ENCODE measurements at regions not wholly inside any gene's neighbourhood (a gene's known extent, or its start where the extent isn't known, plus 50 kb on each side); places are given as distances from the start of the nearest gene placed in this dataset.

- H3K9me3 ChIP-seq, result no peaks in the 10 kb centered on the region
- no peaks in the 10 kb centered on the region for H3K27me3 ChIP-seq
- no peak overlapping the region for H3K4me3 ChIP-seq
- no peak for TF ChIP-seq CTCF (IDR thresholded peaks at IDR 0.05)
- no peaks in the 10 kb centered on the region for H3K4me1 ChIP-seq
- no peak for ATAC-seq
- H3K36me3 ChIP-seq, result no peaks in the 10 kb centered on the region
- intact Hi-C loops (cut with DNase I), result no loop called here
- no peak overlapping the region for H3K27ac ChIP-seq
- DNase-seq, result no peak
These were observed 572.7 kb downstream of the KLHL13 start for GRCh38 chrX:117543885-117544284.

GRCh38 chrX:117539090-117539418 is 577.6 kb downstream of the KLHL13 start:
- Histone ChIP-seq H3K27me3 (no peaks in the 10 kb centered on the region), H3K27ac (no peak overlapping the region), H3K36me3 (no peaks in the 10 kb centered on the region), H3K9me3 (no peaks in the 10 kb centered on the region), H3K4me1 (no peaks in the 10 kb centered on the region), H3K4me3 (no peak overlapping the region)
- intact Hi-C loops (cut with DNase I), result no loop called here
- TF ChIP-seq CTCF (IDR thresholded peaks at IDR 0.05), result no peak
- ATAC-seq (no peak), DNase-seq (no peak)

- H3K4me1 ChIP-seq, result no peaks in the 10 kb centered on the region
- H3K27ac ChIP-seq, result no peak overlapping the region
- no peak for DNase-seq
- no peak for TF ChIP-seq CTCF (IDR thresholded peaks at IDR 0.05)
- no peaks in the 10 kb centered on the region for H3K27me3 ChIP-seq
- intact Hi-C loops (cut with DNase I), result no loop called here
- no peaks in the 10 kb centered on the region for H3K36me3 ChIP-seq
- H3K4me3 ChIP-seq, result no peak overlapping the region
- no peaks in the 10 kb centered on the region for H3K9me3 ChIP-seq
- no peak for ATAC-seq
These were observed 578.2 kb downstream of the KLHL13 start for GRCh38 chrX:117538178-117539089.

- DNase-seq (no peak), ATAC-seq (no peak)
- Histone ChIP-seq H3K4me1 (no peaks in the 10 kb centered on the region), H3K27me3 (no peaks in the 10 kb centered on the region), H3K9me3 (no peaks in the 10 kb centered on the region), H3K36me3 (no peaks in the 10 kb centered on the region), H3K27ac (no peak overlapping the region), H3K4me3 (no peak overlapping the region)
- no peak for TF ChIP-seq CTCF (IDR thresholded peaks at IDR 0.05)
- intact Hi-C loops (cut with DNase I), result no loop called here
These were observed 584.3 kb downstream of the KLHL13 start for GRCh38 chrX:117532339-117532738.

GRCh38 chrX:117522725-117523700 is 593.6 kb downstream of the KLHL13 start:
- DNase-seq, result no peak

More at GRCh38 chrX:117522725-117523700, 593.6 kb downstream of the KLHL13 start:
- Histone ChIP-seq H3K36me3 (no peaks in the 10 kb centered on the region), H3K4me1 (no peaks in the 10 kb centered on the region), H3K4me3 (no peak overlapping the region), H3K9me3 (no peaks in the 10 kb centered on the region), H3K27ac (no peak overlapping the region), H3K27me3 (no peaks in the 10 kb centered on the region)
- intact Hi-C loops (cut with DNase I), result no loop called here
- no peak for ATAC-seq
- no peak for TF ChIP-seq CTCF (IDR thresholded peaks at IDR 0.05)
